KMS-11 (cell line): ENCODE measurements at regions not wholly inside any gene's neighbourhood (a gene's known extent, or its start where the extent isn't known, plus 50 kb on each side); places are given as distances from the start of the nearest gene placed in this dataset.

Source experiments
- H2AFZ ChIP-seq: fragments of 200-600 bp; sonication (generic); 2 replicates; pipeline ENCODE4 v1.6.1; 2016; ENCODE audit warnings: antibody characterized with exemption, mixed run types, low read depth
- H3K27ac ChIP-seq: fragments of 200-600 bp; sonication (generic); 2 replicates; pipeline ENCODE4 v1.6.1; 2016; ENCODE audit warnings: mild to moderate bottlenecking, mixed run types
- H3K27me3 ChIP-seq: fragments of 200-600 bp; sonication (generic); 2 replicates; pipeline ENCODE4 v1.6.1; 2017; ENCODE audit warnings: mild to moderate bottlenecking, low read depth, mixed run types, moderate library complexity; ENCODE audit not compliant: insufficient read depth
- H3K36me3 ChIP-seq: fragments of 200-600 bp; sonication (generic); 2 replicates; pipeline ENCODE4 v1.6.1; 2017; ENCODE audit warnings: mild to moderate bottlenecking, mixed run types; ENCODE audit not compliant: insufficient read depth
- H3K4me1 ChIP-seq: fragments of 200-600 bp; sonication (generic); 2 replicates; pipeline ENCODE4 v1.6.1; 2016; ENCODE audit warnings: mild to moderate bottlenecking, low read depth, mixed run types; ENCODE audit not compliant: poor library complexity, severe bottlenecking
- H3K4me2 ChIP-seq: fragments of 200-600 bp; sonication (generic); 2 replicates; pipeline ENCODE4 v1.7.0; 2016; ENCODE audit warnings: mild to moderate bottlenecking, mixed run types
- H3K4me3 ChIP-seq: fragments of 200-600 bp; sonication (generic); IDR thresholded peaks from 2 replicates; pipeline ENCODE4 v1.6.1; 2017; ENCODE audit warnings: low read depth, low read length, mixed read lengths; ENCODE audit not compliant: insufficient read depth
- H3K79me2 ChIP-seq: fragments of 200-600 bp; sonication (generic); 2 replicates; pipeline ENCODE4 v1.6.1; 2016; ENCODE audit warnings: low read depth, mixed run types; ENCODE audit not compliant: insufficient read depth
- H3K9ac ChIP-seq: fragments of 200-600 bp; sonication (generic); 2 replicates; pipeline ENCODE4 v1.6.1; 2016; ENCODE audit warnings: mild to moderate bottlenecking, mixed run types
- H4K20me1 ChIP-seq: fragments of 200-600 bp; sonication (generic); 2 replicates; pipeline ENCODE4 v1.6.1; 2016; ENCODE audit warnings: mild to moderate bottlenecking, mixed run types; ENCODE audit not compliant: insufficient read depth
- CTCF ChIP-seq: fragments of 200-600 bp; sonication (generic); conservative IDR thresholded peaks from 2 replicates; pipeline ENCODE4 v1.6.1; 2017; ENCODE audit warnings: low read depth, mild to moderate bottlenecking, antibody characterized with exemption, low read length, moderate library complexity, mixed read lengths

GRCh38 chr5:133701871-133702270 lies 89.5 kb upstream of the FSTL4 start:
- Histone ChIP-seq H2AFZ (no peak overlapping the region), H3K9ac (no peak overlapping the region), H3K27ac (no peak overlapping the region), H3K27me3 (no peaks in the 10 kb centered on the region), H3K4me3 (no peak overlapping the region), H3K4me2 (no peak overlapping the region), H3K79me2 (no peaks in the 10 kb centered on the region), H3K36me3 (no peaks in the 10 kb centered on the region), H4K20me1 (no peaks in the 10 kb centered on the region), H3K4me1 (peaks cover 4% of the 10 kb centered on the region)
- no peak for TF ChIP-seq CTCF

GRCh38 chr5:133700251-133700650 lies 87.9 kb upstream of the FSTL4 start:
- no peak for TF ChIP-seq CTCF
- H3K4me1 ChIP-seq: peaks cover 4% of the 10 kb centered on the region
- no peak overlapping the region for H2AFZ ChIP-seq

GRCh38 chr5:133698646-133699526 lies 86.5 kb upstream of the FSTL4 start:
- Histone ChIP-seq H3K27me3 (no peaks in the 10 kb centered on the region), H3K9ac (no peak overlapping the region), H4K20me1 (no peaks in the 10 kb centered on the region), H3K4me3 (no peak overlapping the region), H3K36me3 (no peaks in the 10 kb centered on the region), H3K79me2 (no peaks in the 10 kb centered on the region), H3K4me2 (no peak overlapping the region), H2AFZ (no peak overlapping the region), H3K4me1 (peaks cover 18% of the 10 kb centered on the region), H3K27ac (no peak overlapping the region)
- TF ChIP-seq CTCF: no peak

More at GRCh38 chr5:133700251-133700650, 87.9 kb upstream of the FSTL4 start:
- Histone ChIP-seq H3K4me3 (no peak overlapping the region), H3K27ac (no peak overlapping the region), H3K9ac (no peak overlapping the region), H3K4me2 (no peak overlapping the region), H3K79me2 (no peaks in the 10 kb centered on the region), H3K27me3 (no peaks in the 10 kb centered on the region), H3K36me3 (no peaks in the 10 kb centered on the region), H4K20me1 (no peaks in the 10 kb centered on the region)

- Histone ChIP-seq H3K27ac (no peak overlapping the region), H3K4me3 (no peak overlapping the region), H3K4me2 (no peak overlapping the region), H3K36me3 (no peaks in the 10 kb centered on the region), H2AFZ (no peak overlapping the region), H3K27me3 (no peaks in the 10 kb centered on the region), H3K4me1 (peaks cover 20% of the 10 kb centered on the region), H3K9ac (no peak overlapping the region), H3K79me2 (no peaks in the 10 kb centered on the region), H4K20me1 (no peaks in the 10 kb centered on the region)
- TF ChIP-seq CTCF: no peak
These were observed 85.9 kb upstream of the FSTL4 start for GRCh38 chr5:133698259-133698554.
